ENCODE measurements at regions not wholly inside any gene's neighbourhood (a gene's known extent, or its start where the extent isn't known, plus 50 kb on each side); places are given as distances from the start of the nearest gene placed in this dataset.
"Not testable (repeated sequence)": the region's sequence is repeated elsewhere in the genome, so short reads cannot be mapped to it uniquely, and the experiment has no call there.

DNA sequence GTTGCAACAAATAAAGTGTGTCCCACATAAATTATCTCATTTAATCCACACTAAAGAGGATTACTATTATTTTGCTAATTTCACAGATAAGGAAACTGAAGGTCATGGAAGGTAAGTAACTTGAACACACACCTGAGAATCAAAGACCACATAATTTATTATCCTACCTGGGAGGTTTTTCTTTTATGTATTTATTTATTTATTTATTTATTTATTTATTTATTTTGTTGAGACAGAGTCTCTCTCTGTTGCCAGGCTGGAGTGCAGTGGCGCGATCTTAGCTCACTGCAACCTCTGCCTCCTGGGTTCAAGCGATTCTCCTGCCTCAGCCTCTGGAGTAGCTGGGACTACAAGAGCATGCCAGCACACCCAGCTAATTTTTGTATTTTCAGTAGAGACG is 1011.4 kb downstream of the VRK1 start:
- TF ChIP-seq CTCF (IDR thresholded peaks at IDR 0.05); ZFX (IDR thresholded peaks at IDR 0.05; ENCODE audit: borderline replicate concordance): not testable (repeated sequence)
